HG02678 (cell line): ENCODE measurements at regions not wholly inside any gene's neighbourhood (a gene's known extent, or its start where the extent isn't known, plus 50 kb on each side); places are given as distances from the start of the nearest gene placed in this dataset.
"Not testable (repeated sequence)": the region's sequence is repeated elsewhere in the genome, so short reads cannot be mapped to it uniquely, and the experiment has no call there.

Source experiments
- ATAC-seq: cut with Tn5 transposase; IDR thresholded peaks from one replicate; pipeline ENCODE4 v1.9.1; 2021; ENCODE audit warnings: mild to moderate bottlenecking, moderate library complexity; ENCODE audit not compliant: unreplicated experiment

DNA sequence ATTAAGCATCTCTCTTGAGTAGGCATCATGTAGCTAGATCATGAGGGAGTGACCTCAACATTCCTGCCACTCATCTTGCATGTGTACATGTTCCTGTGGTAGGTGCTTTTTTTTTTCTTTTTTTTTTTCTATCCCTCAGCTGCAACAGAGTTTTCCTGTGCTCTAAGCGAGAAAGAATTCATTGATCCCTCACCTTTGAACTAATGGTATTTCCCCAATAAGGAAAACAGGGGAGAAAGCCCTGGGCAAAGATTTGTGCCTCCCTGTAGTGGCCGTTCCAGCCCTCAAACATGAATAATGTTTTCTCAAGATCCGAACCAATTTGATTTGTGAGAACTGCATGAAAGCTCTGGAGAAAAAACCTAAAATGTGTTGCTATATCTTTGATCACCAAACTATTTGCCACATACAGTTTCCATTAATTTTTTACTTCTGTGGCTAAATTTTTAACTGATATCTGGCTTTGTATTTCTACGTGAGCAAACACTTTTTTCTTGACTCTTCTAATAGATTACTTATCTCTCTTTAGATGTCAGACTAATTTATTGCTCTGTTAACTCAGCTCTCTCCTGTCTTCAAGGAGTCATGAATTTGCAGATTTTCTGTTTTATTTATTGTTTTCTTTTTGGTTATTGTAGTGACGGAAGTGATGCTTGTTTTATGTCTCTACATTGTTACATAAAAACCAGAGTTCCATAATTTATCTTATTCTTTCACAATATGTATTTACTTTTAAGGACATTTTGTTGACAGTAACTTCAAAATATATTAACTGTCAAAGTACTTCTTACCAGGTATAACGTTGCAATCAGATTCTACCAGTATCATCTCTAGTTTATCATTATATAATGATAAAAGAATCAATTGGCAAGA lies 1396.5 kb downstream of the OTOL1 start:
- no peak for ATAC-seq

GRCh38 chr3:162897291-162897690 lies 1400.7 kb downstream of the OTOL1 start:
- ATAC-seq = no peak

- ATAC-seq = no peak
These were observed 1435.9 kb downstream of the OTOL1 start for GRCh38 chr3:162932503-162932902.

DNA sequence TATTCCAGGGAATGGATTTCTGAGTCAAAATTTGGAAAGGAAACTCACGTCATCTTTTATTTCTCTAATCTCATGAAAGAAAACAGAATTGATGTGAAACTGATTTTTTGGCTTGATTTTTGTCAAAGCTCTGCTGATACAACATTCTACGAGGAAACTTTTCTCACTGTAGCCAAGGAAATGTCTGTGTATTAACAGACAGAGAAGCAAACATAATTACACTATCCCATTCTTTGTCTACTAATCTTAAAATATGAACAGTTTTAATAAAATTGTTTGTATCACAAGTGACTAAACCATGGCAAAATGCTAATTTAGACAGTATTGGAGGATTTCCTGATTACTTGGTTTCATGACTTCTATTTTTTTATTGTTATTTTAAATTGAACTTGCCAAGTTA lies 1437.0 kb downstream of the OTOL1 start:
- no peak for ATAC-seq

DNA sequence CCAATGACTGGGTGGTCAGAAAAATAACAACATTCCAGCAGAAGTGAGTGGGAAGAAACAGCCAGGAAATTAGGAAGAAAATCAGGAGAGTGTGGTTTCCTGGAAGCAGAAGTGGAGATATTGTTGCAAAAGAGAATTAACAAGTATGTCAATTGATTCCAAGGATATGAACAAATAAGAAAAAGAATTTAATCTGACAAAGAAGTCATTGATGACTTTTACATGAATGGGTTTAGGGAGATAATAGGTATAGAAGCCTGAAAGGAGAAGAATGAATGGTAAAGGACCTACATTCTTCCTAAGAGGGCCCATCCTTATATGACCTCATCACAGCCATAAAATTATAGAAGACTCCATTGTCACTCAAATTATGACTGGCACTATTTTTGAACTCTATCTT lies 1440.1 kb downstream of the OTOL1 start:
- no peak for ATAC-seq

GRCh38 chr3:162938083-162938482 lies 1441.5 kb downstream of the OTOL1 start:
- ATAC-seq = no peak

DNA sequence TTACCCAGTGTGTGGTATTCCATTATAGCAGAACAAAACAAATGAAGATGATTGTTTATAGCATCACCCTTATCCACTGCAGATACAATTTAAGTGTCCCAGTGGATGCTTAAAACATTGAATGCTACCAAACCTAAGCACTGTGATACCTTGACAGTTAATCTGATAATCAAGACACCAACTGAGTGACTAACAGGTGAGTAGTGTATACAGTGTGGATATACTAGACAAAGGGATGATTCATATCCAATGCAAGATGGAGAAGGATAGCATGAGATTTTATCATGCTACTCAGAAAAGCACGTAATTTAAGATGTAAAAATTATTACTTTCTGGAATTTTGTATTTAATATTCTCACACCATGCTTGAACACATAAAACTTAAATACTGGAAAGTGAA lies 1449.0 kb downstream of the OTOL1 start:
- ATAC-seq = no peak

DNA sequence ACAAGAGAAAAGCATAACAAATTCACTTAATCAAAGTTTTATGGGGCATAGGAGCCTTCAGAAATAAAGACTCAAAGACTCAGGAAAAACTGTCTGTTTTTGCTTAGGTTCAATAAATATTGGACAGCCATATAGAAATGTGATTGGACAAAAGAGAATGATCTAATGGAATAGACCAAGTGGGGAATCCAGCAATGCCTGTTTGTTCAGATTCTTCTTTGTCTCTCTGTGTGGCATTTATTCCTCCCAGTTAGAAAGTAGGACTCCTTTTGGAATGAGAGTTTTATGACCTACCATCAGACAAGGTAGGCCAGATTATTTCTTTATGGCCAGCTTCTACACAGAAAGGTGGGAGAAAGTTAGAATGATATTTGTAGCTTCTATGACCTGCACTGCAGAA lies 1460.1 kb downstream of the OTOL1 start:
- ATAC-seq = no peak

- ATAC-seq = no peak
These were observed 1463.7 kb downstream of the OTOL1 start for GRCh38 chr3:162960269-162960668.

DNA sequence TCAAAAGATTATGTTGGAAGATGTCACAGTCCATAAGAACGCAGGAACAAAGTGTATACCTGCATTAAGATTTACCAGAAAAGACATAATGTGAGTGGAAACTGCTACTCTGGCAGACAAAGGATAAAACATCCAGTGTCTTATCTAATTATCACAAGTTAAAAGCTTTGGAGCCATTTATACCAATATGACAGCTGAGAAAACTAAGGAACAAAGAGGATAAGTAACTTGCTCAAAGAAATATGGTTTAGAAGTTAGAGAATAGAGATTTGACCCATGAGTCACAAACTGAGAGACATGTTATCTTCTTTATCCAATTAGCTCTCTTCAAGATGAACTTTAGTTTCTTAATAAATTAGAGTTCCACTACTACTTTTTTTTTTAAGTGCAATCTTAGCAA lies 1473.7 kb downstream of the OTOL1 start:
- no peak for ATAC-seq

- ATAC-seq = no peak
These were observed 1475.1 kb downstream of the OTOL1 start for GRCh38 chr3:162971715-162972114.

DNA sequence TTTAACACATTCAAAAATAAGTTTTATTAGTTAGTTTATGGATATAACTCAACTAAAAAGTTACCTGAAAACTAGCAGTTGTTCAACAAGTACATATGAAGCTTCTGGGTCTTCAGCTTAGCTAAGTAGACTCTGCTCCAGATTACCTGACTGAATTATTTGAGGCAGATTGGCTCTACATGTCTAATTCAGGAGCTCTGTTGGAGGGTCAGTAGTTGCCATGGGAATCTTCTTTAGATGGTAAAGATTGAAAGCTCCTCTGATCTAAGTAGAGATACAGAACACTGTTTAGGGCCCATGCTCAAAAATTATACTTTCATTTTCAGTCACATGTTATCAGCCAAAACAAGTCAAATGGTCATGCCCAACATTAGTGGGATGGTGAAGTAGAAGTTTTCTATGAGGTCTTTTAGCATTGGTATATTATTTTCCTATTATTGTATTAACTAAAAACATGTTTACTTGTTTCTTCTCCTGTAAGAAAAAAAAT lies 1476.9 kb downstream of the OTOL1 start:
- no peak for ATAC-seq

DNA sequence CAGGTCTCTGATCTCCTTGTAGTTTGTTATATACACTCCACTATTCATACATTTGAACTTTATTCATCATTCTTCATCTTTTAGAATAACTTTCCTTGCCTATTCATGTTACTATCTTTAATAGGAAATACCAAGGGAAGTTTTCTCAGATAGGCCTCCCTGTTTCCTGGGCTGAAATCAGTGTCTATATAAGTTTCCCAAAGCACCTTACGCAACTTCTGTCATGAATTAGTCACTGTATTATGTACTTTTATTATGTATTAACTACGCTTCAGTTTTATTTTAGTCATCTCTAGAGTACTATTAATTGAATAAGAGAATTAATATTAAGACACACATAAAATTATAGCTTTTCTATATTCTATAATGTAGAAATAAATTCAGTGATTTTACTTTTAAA lies 1481.5 kb downstream of the OTOL1 start:
- no peak for ATAC-seq

GRCh38 chr3:162984746-162985145 lies 1488.1 kb downstream of the OTOL1 start:
- no peak for ATAC-seq

GRCh38 chr3:162987085-162987794 lies 1490.6 kb downstream of the OTOL1 start:
- not testable (repeated sequence) for ATAC-seq

GRCh38 chr3:162992741-162993140 lies 1496.1 kb downstream of the OTOL1 start:
- no peak for ATAC-seq

DNA sequence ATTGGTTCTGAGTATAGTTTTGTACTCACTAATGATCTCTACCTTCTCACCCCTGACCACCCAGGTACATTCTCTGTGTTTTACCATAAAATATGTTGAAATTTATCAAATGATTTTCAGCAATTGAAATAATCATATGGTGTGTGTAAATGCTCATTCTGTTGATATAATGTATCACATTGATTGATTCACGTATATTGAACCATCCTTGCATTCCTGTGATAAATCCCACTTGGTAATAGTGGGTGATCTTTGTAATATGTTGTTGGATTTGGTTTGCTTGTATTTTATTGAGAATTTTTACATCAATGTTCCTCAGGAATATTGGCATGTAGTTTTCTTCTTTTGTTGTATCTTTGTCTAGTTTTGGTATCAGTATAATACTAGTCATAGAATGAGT lies 1497.6 kb downstream of the OTOL1 start:
- no peak for ATAC-seq

- no peak for ATAC-seq
These were observed 1499.8 kb downstream of the OTOL1 start for GRCh38 chr3:162996368-162996767.

DNA sequence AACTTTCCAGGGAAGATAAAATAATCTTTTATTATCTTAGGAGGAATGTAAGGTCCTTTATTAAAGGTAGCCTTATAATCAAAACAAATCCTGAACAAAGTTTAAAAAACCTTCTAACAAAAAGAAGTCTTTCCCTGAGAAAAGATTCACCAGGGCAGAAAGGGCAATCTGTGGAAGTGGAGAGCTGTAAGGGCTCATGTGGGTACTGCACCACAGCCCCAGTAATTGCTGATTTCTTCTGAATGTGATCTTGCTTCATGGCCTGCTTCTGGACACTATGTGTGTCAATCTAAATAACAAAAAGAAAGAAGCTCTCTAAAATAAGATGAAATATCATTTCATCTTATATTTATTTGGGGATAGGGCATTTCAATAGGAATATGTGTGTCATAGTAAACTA lies 1501.6 kb downstream of the OTOL1 start:
- no peak for ATAC-seq

GRCh38 chr3:163011596-163011995 lies 1515.0 kb downstream of the OTOL1 start:
- ATAC-seq = no peak

DNA sequence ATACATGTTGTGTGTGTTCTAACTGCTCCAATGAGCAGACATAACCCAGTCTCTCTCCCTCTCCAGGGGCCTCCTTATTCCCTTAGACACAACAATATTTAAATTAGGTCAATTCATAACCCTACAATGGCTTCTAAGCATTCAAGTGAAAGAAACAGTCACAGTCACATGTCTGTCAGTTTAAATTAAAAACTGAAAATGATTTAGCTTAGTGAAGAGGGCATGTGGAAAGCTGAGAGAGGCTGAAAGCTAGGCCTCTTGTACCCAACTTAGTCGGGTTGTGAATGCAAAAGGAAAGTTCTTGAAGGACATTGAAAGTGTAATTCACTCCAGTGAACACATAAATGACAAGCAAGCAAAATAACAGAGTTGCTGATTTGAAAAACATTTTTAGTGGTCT lies 1519.6 kb downstream of the OTOL1 start:
- no peak for ATAC-seq

- no peak for ATAC-seq
These were observed 1521.5 kb downstream of the OTOL1 start for GRCh38 chr3:163018067-163018466.
